ENCODE measurements at regions not wholly inside any gene's neighbourhood (a gene's known extent, or its start where the extent isn't known, plus 50 kb on each side); places are given as distances from the start of the nearest gene placed in this dataset.
"Not testable (repeated sequence)": the region's sequence is repeated elsewhere in the genome, so short reads cannot be mapped to it uniquely, and the experiment has no call there.

DNA sequence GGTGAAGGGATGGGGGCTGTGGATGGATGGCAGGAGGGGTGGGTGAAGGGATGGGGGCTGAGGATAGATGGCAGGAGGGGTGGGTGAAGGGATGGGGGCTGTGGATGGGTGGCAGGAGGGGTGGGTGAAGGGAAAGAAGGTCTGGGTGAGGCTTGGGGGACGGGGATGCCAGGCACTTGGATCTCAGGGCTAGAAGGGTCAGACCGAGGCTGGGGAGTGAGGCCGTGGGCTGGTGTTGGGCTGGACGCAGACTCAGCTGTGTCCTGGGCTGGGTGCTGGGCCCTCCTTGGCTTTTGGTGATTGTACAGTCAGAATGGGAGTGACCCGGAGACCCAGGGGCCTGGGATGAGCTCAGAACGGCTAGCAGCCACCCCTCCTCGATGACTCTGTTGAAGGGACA lies 192.4 kb downstream of the TMEM121 start:
- DNase-seq = not testable (repeated sequence)

DNA sequence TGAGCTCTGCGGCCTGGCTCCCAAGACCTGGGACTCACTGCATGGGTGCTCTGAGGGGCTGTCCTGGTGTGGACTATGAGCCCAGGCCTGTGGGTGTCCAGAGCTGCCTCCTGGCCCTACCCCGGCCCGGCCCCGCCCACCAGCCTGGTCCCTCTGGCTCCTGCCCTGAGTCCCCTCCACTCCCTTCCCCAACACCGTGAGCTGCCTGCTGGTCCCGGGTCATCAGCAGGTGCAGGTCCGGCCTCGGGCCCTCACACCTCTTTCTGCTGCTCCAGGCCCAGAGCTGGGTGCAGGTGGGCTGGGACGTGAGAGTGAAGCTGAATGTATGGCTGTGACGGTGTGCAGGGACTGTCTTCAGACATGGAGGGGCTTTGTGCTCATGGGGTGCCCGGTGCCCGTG lies 193.7 kb downstream of the TMEM121 start:
- not testable (repeated sequence) for DNase-seq

DNA sequence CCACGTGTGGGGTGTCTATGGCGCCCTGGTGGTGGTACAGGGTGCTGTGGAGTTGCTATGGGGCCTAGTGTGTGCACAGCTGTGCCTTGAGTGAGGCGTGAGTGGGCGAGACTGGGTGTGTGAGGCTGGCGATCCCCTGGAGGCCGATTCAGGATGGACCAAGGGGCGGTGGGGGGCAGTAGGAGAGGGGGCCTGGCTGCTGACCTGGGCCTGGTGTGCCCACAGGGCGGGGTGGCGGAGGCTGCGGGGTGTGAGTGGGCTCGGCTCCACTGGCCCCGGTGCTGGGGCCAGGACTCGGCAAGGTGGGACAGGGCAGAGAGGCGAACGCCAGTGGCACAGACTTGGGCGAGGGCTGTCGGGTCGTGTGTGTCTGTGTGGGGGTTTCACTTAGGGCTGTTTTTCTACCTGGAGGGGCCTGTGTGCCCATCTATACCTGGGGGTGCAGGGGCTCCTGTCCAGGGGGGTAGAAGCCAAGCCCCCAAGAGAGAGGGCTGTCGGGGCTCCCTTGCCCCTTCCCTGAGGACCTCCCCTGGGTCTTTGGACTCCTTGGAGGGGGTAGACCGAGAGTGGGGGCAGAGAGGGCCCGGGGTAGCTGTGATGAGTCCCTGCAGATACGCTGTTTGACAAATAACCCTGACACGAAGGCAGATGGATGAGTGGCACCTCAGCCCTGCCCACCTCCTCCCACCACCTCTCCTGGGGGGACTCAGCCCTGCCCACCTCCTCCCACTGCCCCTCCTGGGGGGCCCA lies 194.6 kb downstream of the TMEM121 start:
- DNase-seq = not testable (repeated sequence)

DNA sequence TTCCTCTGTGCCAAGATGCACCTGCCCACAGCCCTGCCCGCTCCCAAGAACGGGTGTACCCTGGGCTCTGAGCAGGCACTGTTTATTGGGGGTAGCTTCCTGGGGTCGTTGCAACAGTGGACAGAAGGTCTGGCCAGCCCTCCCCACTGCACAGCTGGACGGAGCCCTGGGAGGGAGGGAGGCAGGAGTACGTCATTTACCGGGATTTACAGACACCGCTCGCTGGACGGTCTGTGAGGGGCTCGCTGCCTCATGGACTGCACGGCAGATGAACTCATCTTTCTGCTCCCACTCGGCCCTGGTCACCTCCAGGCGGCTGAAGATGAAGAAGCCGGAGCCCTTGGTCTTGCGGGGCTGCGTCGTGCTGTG lies 195.2 kb downstream of the TMEM121 start:
- not testable (repeated sequence) for DNase-seq

DNA sequence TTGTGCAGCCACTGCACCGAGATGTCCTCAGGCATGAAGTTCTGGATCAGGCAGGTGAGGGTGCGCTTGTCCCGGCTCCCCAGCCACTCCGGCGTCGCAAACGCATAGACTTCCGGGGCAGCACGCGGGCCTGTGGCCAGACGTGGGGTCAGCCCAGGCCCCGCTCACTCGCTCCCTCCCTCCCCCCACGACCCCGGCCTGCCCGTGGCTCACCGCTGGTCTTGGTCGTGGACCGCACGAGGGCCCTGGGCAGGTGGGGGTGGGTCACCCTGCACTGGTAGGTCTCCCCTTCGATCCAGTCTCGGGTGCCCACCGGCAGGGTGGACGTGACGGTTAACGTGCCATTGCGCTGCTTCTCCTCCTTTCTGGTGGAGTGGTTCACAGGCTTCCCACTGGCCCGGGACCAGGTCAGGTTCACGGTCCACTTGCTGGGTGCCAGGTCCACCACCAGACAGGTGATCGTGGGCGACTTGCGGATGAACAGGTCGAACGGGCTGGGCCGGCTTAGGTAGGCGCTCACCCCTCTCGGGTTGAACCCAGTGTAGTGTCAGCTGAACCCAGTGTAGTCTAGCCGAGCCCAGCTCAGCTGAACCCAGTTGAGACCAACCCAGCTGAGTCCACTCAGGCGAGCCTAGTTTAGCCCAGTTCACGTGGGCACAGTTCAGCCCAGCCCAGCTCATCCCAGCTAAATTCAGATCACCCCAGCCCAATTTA lies 195.8 kb downstream of the TMEM121 start:
- DNase-seq = not testable (repeated sequence)

DNA sequence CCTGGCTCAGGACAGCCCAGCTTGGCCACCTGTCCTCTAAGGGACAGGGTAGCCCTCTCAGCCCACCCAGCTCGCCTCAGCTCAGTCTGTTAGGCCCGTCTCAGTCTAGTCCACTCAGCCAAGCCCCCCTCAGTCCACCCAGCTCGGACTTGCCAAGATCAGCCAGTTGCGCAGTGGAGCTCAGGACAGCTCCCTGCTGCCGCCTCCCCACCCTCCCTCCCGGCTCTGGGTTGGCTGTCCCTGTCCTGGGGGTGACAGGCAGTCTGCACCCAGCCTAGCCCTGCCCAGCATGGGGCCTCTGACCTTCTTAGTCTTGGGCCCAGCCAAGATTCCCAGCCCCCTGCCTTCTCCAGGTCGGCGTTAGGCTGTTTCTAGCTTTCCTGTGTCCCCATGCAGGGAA lies 196.9 kb downstream of the TMEM121 start:
- DNase-seq = not testable (repeated sequence)

DNA sequence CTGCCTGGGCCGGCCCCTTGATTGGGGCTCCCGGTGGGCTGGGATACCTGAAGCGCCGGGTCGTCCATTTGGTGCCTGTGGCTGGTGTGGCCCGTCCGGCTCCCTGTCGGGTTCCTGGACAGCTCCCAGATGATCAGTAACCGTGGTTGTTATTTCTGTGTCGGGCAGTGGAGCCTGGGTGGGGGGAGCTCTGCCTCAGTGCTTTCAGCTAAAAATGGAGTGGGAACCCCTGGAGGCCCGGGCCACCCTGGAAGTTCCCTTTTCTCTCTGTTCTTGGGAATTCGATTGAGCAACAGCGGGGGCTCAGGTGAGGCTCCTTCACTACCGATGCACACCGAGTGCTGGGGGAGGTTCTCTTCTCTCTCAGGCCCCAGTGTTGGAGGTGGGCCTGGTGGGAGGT lies 197.4 kb downstream of the TMEM121 start:
- DNase-seq = not testable (repeated sequence)

DNA sequence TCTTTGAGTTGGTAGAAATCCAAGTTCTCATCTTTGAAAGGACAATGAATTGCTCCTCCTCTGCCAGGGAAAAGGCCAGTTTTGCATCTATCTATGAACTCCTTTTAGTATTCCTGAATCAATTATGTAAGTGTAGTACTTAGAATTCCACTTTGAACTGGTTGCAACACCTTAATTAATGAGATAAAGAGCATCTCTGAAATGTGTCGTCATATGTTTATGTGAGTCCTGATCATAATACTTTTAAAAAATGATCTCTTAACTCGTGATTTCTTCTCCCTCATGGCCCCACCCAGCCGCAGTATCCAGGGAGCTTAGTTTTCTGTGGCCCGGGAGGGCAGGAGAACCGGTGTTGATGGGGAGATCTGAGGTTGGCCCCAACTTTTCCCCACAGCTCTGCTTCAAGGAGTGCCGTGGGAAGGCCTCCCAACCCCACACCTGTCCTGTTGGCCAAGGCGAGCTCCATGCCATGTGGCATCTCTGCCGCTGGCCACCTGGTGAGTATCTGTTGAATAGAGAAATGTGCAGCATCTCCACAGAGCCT lies 203.5 kb downstream of the TMEM121 start:
- not testable (repeated sequence) for DNase-seq

DNA sequence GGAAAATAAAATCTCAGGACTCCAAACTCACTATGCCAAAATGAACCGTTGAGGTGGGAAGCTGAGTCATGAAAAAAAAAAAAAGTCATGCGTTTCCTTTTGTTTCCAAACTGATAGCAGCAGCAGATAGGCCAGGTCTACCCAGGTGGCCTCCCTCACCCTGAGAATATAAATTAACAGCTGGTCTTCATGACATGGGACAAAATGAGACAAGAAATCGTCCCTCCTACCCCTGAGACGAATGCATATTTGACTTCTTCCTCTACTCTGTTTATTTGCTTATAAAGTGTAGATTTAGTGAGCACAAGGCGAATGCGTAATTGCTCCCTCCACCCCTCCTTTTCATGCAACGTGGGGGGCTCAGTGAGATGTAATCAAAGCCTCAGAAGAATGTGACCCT lies 204.3 kb downstream of the TMEM121 start:
- not testable (repeated sequence) for DNase-seq

DNA sequence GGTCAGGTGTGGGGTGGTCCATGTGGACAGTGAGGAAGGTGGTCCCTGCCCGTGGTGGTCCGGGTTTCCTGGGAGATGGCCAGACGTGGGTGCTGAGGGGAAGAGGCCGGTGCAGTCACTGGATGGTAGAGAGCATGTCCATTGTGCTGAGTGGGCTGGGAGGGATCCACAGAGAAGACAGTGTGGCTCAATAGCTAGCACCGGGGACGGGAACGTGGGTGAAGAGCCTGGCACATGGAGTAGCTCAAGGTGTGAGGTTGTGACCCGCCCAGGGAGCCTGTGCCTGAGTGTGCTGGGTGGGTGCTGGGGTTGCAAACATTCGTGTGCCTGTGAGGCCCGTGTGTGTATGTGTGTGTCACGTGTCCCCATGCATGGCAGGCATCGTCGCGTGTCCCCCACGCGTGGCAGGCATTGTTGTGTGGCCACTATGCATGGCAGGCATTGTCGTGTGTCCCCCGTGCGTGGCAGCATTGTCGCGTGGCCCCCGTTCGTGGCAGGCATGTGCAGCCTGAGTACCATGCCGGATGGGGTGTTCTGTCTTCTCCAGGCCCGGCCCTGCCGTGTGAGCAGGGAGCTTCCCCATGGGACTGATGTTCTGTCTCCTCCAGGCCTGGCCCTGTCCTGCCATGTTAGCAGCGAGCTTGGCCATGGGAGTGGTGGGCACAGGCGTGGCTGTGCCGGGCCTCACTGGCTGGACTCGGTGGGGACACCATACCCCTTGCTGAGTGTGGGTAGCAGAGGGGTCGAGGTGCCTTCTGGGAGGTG lies 205.0 kb downstream of the TMEM121 start:
- DNase-seq = not testable (repeated sequence)

DNA sequence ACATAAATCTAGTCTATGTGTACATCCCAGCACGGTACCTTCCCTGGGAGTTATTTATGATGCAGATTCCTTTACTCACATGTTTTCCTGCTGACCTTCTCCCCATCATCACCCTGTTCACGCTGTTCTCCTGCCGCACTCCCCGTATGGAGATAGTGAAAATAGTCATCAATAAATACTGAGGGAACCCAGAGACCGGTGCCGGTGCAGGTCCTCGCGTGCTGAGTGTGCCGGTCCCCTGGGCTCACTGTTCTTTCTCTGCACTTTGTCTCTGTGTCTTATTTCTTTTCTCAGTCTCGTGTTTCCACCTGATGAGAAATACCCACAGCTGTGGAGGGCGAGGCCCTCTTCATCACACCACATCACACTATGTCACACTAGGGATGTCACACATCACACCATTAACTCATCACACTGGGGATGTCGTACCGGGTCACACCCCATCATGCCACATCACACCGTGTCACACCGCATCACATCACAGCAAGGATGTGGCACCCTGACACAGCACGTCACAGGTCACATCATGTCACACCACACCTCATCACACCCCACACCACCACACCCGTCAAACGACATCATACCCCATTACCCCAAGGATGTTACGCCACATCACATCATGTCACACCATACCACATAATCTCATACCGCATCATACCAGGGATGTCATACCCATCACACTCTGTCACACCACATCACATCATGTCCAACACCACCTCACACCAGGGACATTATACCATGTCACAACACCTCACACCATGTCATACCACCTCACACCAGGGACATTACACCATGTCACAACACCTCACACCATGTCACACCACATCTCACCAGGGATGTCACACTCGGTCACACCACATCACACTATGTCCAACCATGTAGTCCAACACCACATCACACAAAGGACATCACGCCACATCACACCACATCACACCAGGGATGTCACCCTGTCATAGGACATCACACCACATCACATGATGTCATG lies 207.0 kb downstream of the TMEM121 start:
- DNase-seq = no peak

DNA sequence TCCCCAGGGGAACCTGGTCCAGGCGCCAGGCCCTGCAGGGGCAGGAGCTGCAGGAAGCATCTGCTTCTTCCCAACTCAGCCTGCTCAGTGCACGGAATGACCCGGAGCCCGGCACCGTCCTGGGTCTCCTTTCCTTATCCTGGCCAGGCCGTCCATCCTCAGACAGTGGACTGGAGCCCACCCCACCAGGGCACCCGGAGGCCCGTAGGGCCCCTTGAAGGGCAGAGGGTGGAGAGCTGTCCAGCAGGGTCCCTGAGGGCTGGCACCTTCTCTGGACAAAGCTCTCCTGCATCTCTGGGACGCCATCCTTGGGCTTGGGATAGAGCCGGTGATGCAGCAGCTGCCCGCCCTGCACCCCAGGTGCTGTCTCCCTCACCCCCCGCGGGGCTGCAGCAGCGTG lies 207.9 kb downstream of the TMEM121 start:
- not testable (repeated sequence) for DNase-seq

DNA sequence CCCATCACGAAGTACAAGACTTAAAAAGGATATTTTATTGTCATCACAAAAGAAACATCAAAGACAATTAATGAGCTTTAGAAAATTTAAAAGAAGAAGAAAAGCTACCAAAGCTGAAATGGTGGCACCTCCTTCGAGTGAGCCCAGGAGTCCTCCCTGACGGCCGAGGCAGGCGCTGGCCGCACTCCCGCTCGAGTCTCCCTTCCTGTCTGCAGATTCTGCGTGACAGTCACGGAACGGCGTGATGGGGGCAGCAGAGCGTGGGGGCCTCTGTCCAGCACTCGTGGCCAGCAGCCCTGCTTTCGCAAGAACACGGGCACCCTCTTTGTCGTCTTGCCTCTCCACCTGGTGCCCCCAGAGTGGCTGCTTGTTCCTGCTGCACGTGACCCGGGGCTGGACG lies 209.9 kb downstream of the TMEM121 start:
- DNase-seq = not testable (repeated sequence)

DNA sequence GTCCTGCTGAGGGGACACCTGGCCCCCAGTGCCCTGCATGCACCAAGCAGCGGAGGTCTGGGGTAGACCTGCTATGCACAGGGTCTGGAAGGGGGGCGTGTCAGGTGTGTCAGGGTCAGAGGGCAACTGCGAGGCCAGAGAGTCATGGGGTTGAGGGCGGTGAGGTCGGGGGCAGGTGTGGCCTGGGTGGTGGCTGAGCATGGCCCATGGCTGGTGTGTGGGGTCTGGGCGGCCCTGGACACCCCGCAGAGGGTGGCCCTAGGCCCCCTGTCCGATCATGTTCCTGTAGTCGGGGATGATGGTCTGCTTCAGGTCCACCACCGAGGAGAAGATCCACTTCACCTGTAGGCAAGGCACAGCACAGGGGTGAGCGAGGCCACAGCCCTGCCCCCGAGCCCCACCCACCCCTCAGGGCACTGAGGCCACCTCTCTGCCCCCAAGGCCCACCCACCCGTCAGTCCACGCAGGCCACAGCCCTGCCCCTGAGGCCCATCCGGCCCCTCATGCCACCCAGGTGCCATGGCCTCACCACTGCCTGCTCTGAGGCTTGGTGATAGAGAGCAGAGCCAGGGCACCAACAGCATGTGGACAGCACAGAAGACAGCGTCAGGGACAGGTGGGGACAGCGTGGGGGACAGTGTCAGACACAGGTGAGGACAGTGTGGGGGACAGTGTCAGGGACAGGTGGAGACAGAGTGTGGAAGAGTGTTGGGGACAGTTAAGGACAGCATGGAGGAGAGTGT lies 211.3 kb downstream of the TMEM121 start:
- DNase-seq = no peak

DNA sequence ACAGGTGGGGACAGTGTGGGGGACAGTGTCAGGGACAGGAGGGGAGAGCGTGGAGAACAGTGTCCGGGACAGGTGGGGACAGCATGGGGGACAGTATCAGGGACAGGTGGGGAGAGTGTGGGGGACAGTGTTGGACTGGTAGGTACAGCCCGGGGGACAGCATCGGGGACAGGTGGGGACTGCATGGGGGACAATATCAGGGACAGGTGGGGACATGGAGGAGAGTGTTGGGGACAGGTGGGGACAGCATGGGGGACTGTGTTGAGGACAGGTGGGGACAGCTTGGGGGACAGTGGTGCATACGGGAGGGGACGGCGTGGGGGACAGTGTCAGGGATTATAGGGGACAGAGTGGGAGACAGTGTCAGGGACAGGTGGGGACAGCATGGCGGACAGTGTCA lies 212.3 kb downstream of the TMEM121 start:
- no peak for DNase-seq

DNA sequence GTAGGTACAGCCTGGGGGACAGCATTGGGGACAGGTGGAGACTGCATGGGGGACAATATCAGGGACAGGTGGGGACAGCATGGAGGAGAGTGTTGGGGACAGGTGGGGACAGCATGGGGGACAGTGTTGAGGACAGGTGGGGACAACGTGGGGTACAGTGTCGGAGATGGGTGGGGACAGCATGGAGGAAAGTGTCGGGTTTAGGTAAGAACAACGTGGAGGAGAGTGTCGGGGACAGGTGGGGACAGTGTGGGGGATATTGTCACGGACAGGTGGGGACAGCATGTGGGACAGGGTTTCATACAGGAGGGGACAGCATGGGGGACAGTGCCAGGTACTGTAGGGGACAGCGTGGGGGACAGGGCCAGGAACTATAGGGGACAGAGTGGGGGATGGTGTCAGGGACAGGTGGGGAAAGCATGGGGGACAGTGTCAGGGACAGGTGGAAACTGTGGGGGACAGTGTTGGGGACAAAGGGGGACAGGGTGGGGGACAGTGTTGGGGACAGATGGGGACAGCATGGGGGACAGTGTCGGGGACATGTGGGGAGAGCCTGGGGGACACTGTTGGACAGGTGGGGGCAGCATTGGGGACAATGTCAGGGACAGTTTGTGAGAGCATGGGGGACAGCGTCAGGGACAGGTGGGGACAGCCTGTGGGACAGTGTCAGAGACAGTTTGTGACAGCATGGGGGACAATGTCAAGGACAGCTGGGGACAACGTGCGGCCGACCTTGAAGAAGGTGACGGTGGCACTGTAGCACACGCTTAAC lies 213.1 kb downstream of the TMEM121 start:
- no peak for DNase-seq

DNA sequence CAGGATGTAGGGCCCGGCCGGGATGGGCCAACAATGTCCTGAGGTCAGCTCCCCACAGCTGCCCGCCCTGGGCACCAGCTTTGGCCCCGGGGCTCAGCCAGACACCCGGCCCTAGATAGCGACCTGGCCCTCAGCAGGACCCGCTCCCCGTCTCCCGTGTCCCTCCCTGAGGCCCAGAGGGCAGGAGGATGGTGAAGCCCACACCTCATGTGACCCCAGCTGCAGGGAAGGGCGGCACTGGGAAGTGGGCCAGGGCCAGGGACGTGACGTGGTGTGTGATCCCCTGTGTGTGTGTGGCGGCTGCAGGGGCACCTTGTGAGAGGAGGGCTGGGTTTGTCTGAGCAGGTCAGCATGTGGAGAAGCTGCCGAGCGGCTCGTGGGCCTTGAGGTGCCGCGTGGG lies 213.9 kb downstream of the TMEM121 start:
- DNase-seq = not testable (repeated sequence)

DNA sequence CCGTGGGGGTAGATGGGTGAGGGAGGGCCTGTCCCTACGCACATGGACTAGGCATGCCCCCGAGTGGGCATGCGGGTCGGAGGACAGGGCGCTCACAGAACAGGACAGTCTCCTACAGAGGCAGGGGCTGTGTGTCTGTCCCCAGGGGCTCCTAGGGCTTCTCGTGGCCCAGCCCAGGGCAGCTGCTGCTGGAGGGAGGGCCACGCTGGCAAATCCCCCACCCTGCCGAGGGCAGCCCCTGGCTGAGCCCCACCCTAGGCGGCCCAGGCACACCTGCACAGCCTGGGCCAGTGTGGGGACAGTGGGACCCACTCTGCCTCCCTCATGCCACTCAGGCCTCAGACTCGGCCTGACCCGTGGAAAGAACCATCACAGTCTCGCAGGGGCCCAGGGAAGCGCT lies 214.6 kb downstream of the TMEM121 start:
- DNase-seq = not testable (repeated sequence)

DNA sequence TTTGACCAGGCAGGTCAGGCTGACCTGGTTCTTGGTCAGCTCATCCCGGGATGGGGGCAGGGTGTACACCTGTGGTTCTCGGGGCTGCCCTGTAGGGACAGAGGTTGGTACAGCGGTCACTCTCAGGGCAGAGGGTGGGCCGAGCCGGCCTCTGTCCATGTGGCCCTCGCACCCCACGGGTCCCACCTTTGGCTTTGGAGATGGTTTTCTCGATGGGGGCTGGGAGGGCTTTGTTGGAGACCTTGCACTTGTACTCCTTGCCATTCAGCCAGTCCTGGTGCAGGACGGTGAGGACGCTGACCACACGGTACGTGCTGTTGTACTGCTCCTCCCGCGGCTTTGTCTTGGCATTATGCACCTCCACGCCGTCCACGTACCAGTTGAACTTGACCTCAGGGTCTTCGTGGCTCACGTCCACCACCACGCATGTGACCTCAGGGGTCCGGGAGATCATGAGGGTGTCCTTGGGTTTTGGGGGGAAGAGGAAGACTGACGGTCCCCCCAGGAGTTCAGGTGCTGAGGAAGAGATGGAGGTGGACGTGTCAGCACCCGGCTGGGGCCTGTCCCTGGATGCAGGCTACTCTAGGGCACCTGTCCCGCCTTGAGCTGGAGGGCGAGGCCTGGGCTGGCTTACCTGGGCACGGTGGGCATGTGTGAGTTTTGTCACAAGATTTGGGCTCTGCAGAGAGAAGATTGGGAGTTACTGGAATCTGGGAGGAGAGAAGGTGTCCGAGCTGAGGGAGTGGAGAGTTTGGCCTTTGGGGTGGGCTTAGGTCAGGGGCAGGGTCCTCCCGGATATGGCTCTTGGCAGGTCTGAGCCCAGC lies 215.5 kb downstream of the TMEM121 start:
- DNase-seq = not testable (repeated sequence)

DNA sequence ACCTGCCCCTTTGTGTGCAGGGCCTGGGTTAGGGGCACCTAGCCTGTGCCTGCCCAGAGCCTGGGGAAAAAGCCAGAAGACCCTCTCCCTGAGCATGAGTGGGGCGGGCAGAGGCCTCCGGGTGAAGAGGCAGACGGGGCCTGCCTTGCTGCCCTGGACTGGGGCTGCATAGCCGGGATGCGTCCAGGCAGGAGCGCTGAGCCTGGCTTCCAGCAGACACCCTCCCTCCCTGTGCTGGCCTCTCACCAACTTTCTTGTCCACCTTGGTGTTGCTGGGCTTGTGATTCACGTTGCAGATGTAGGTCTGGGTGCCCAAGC lies 216.1 kb downstream of the TMEM121 start:
- DNase-seq = no peak
